ENCODE measurements at regions not wholly inside any gene's neighbourhood (a gene's known extent, or its start where the extent isn't known, plus 50 kb on each side); places are given as distances from the start of the nearest gene placed in this dataset.

- Histone ChIP-seq H3K79me2 (ENCODE audit: low read length) (no peaks in the 10 kb centered on the region), H3K36me3 (ENCODE audit: low read depth, low read length) (no peaks in the 10 kb centered on the region), H3K9ac (ENCODE audit: low read length) (no peak overlapping the region), H3K9me3 (ENCODE audit: low read length) (no peaks in the 10 kb centered on the region), H3K9me2 (replicated peaks; ENCODE audit: low read length) (no peaks in the 10 kb centered on the region), H3K4me2 (ENCODE audit: low read length) (no peak overlapping the region), H3K4me3 (ENCODE audit: low read length) (no peak overlapping the region), H3K27me3 (ENCODE audit: low read length) (peaks cover 15% of the 10 kb centered on the region; the same call in 1 of the 2 replicates), H2AFZ (ENCODE audit: low read length) (no peak overlapping the region), H3K4me1 (ENCODE audit: insufficient read depth, low read length) (no peaks in the 10 kb centered on the region), H3F3A (ENCODE audit: low read length, unreplicated experiment) (no peaks in the 10 kb centered on the region), H4K20me1 (ENCODE audit: low read length) (no peaks in the 10 kb centered on the region), H3K27ac (ENCODE audit: low read length) (no peak overlapping the region)
- DNase-seq = no peak
- intact Hi-C loops (cut with micrococcal nuclease) = no loop called here
- ChIA-PET CTCF (no interaction called here), POLR2A (ENCODE audit: unreplicated experiment) (no interaction called here)
- no TSS peak for BruUV-seq (replicated peaks)
- ATAC-seq = no peak
- no peak for TF ChIP-seq EZH2 (IDR thresholded peaks at IDR 0.05; ENCODE audit: low read length, unreplicated experiment)
- TF ChIP-seq EZH2phosphoT487 (IDR thresholded peaks at IDR 0.05; ENCODE audit: borderline replicate concordance, low read length) = no peak
- no peak for TF ChIP-seq CTCF (conservative IDR thresholded peaks at IDR 0.05; ENCODE audit: low read depth, low read length)
Observed at GRCh38 chr17:83155128-83156121, 76.0 kb downstream of the METRNL start.

GRCh38 chr17:83156408-83156807 lies 77.0 kb downstream of the METRNL start:
- CTCF ChIA-PET = no interaction called here
- no peaks in the 10 kb centered on the region for H4K20me1 ChIP-seq (ENCODE audit: low read length)
- TF ChIP-seq CTCF (conservative IDR thresholded peaks at IDR 0.05; ENCODE audit: low read depth, low read length) (no peak), EZH2 (IDR thresholded peaks at IDR 0.05; ENCODE audit: low read length, unreplicated experiment) (no peak), EZH2phosphoT487 (IDR thresholded peaks at IDR 0.05; ENCODE audit: borderline replicate concordance, low read length) (no peak)
- no peak overlapping the region for H3K27ac ChIP-seq (ENCODE audit: low read length)
- H3K9me2 ChIP-seq (replicated peaks; ENCODE audit: low read length) = no peaks in the 10 kb centered on the region
- BruUV-seq (replicated peaks) = no TSS peak
- no peaks in the 10 kb centered on the region for H3F3A ChIP-seq (ENCODE audit: low read length, unreplicated experiment)
- no peak overlapping the region for H2AFZ ChIP-seq (ENCODE audit: low read length)
- H3K4me2 ChIP-seq (ENCODE audit: low read length) = no peak overlapping the region
- no peak overlapping the region for H3K9ac ChIP-seq (ENCODE audit: low read length)
- peaks cover under 1% of the 10 kb centered on the region; the same call in 1 of the 2 replicates for H3K4me1 ChIP-seq (ENCODE audit: insufficient read depth, low read length)
- POLR2A ChIA-PET (ENCODE audit: unreplicated experiment) = no interaction called here
- H3K4me3 ChIP-seq (ENCODE audit: low read length) = no peak overlapping the region
- H3K79me2 ChIP-seq (ENCODE audit: low read length) = no peaks in the 10 kb centered on the region
- DNase-seq = no peak
- no peaks in the 10 kb centered on the region for H3K9me3 ChIP-seq (ENCODE audit: low read length)
- H3K27me3 ChIP-seq (ENCODE audit: low read length) = peaks cover 15% of the 10 kb centered on the region; the same call in 1 of the 2 replicates
- intact Hi-C loops (cut with micrococcal nuclease) = no loop called here
- ATAC-seq = no peak
- no peaks in the 10 kb centered on the region for H3K36me3 ChIP-seq (ENCODE audit: low read depth, low read length)

All from PC-3 (cell line).